HUES6 (cell line): ENCODE measurements at regions not wholly inside any gene's neighbourhood (a gene's known extent, or its start where the extent isn't known, plus 50 kb on each side); places are given as distances from the start of the nearest gene placed in this dataset.

Source experiments
- H3K27ac ChIP-seq: 2 replicates; pipeline ENCODE4 v1.7.0; 2013; ENCODE audit warnings: low read depth, mild to moderate bottlenecking, low read length, inconsistent platforms
- H3K27me3 ChIP-seq: 2 replicates; pipeline ENCODE4 v1.6.1; 2013; ENCODE audit warnings: low read length; ENCODE audit not compliant: control insufficient read depth, insufficient read depth
- H3K36me3 ChIP-seq: 2 replicates; pipeline ENCODE4 v1.6.1; 2013; ENCODE audit warnings: low read length; ENCODE audit not compliant: control insufficient read depth, insufficient read depth
- H3K4me1 ChIP-seq: 2 replicates; pipeline ENCODE4 v1.6.1; 2013; ENCODE audit warnings: low read length; ENCODE audit not compliant: control insufficient read depth, insufficient read depth
- H3K4me3 ChIP-seq: 2 replicates; pipeline ENCODE4 v1.5.1; 2013; ENCODE audit warnings: low read depth, low read length
- H3K9ac ChIP-seq: one replicate; pipeline ENCODE4 v1.6.1; 2013; ENCODE audit warnings: mild to moderate bottlenecking, low read length
- H3K9me3 ChIP-seq: 2 replicates; pipeline ENCODE4 v1.6.1; 2013; ENCODE audit warnings: low read depth, low read length; ENCODE audit not compliant: control insufficient read depth, insufficient read depth

DNA sequence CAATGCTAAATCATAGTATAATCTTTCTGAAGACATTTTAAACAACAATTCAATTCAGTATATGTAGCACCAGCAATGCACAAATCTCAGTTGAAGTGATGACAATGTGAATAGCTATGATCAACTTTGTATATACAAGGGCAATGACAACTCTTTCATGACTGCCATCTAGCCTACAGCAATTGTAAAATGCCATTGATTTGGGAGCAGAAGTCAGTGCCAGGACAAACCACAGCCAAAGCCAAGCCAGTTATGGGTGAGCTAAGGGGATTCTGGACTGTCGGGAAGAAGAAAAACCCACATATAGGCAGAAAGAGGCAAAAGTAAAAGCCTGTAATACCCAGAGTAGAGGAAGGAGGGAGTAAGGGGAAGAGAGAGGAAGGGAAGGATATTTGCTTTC, 238.6 kb downstream of the MID1IP1 start:
- H3K9me3 ChIP-seq, result no peaks in the 10 kb centered on the region
- no peak overlapping the region for H3K9ac ChIP-seq
- no peak overlapping the region for H3K4me3 ChIP-seq
- H3K27ac ChIP-seq, result no peak overlapping the region
- H3K27me3 ChIP-seq, result no peaks in the 10 kb centered on the region
- no peaks in the 10 kb centered on the region for H3K36me3 ChIP-seq
- no peaks in the 10 kb centered on the region for H3K4me1 ChIP-seq

DNA sequence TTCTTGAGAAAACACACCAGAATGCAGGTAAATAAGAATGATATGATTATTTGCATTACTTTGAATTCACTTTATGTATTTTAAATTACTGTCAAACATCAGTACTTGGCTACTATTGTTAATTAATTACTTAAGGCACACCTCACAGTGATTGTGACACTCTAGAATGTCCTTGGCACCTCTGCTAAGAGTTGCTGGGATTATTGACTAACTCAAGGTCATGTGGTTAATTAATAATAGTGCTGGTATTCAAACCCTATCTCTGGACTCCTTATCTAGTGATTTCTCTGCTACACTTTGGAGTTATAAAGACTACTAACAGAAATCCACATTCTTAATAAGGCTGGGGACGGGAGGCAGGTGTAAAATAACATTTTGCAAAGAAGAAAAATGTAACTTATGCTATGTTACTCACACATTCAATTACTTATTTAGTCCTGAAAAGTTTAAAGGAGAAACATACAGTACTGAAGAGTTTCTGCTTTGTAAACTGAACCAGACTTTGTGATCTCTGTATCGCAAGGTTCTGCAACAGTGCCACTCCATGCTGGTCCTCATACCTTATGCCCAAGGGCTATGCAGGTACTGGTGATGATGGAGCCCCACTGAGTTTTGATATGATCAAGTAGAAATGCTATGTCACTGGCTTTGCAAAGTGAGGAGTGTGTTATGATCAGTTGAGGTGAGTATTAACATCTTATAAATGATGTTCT, 242.7 kb downstream of the MID1IP1 start:
- Histone ChIP-seq H3K4me1 (no peaks in the 10 kb centered on the region), H3K9me3 (peaks cover 3% of the 10 kb centered on the region; the same call in 1 of the 2 replicates), H3K9ac (no peak overlapping the region), H3K27me3 (no peaks in the 10 kb centered on the region), H3K4me3 (no peak overlapping the region), H3K36me3 (no peaks in the 10 kb centered on the region), H3K27ac (no peak overlapping the region)

DNA sequence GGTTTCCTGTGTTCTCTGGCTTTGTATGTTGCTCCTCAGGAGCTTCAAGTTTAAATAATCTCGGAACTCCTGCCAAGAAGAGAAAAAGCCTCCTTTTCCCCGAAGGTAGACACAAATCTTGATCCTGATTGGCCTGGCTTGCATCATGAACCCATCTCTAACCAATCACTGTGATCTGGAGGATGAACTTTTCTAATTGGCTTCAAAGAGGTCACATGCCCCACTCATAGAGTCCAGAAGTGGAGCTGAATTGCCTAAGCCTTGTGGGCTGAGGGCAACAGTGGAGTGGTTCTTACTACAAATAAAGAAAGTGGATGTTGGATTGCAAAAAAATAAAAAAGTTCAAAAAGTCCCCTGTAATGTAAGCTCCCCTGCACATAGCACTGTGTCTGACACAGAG, 245.9 kb downstream of the MID1IP1 start:
- H3K36me3 ChIP-seq, result no peaks in the 10 kb centered on the region
- H3K9me3 ChIP-seq, result peaks cover 3% of the 10 kb centered on the region; the same call in 1 of the 2 replicates
- H3K4me1 ChIP-seq, result no peaks in the 10 kb centered on the region; the same call in 1 of the 2 replicates
- H3K27me3 ChIP-seq, result no peaks in the 10 kb centered on the region
- no peak overlapping the region for H3K4me3 ChIP-seq
- H3K9ac ChIP-seq, result no peak overlapping the region
- no peak overlapping the region for H3K27ac ChIP-seq

DNA sequence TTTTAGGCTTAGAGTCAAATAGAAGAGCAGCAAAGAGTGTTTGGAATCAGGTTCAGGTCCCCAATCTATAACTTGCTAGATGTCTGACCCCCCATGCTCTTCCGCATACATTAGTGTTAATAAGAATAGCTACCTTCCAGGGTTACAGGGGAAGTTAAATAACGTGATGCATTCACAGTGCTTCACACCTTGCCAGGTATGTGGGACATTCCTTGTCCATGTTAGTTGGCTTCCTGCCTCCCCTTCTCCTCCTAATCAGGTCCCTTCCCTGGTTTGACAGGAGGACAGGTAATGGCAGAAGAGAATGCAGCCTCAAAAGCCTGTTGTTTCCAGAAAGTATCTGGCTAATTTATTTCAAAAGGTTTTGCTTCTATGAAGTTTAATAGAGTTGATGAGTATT, 248.7 kb downstream of the MID1IP1 start:
- Histone ChIP-seq H3K9me3 (peaks cover 5% of the 10 kb centered on the region; the same call in 1 of the 2 replicates), H3K27me3 (no peaks in the 10 kb centered on the region; the same call in 1 of the 2 replicates), H3K4me3 (no peak overlapping the region), H3K27ac (no peak overlapping the region), H3K4me1 (no peaks in the 10 kb centered on the region; the same call in 1 of the 2 replicates), H3K36me3 (no peaks in the 10 kb centered on the region), H3K9ac (no peak overlapping the region)

DNA sequence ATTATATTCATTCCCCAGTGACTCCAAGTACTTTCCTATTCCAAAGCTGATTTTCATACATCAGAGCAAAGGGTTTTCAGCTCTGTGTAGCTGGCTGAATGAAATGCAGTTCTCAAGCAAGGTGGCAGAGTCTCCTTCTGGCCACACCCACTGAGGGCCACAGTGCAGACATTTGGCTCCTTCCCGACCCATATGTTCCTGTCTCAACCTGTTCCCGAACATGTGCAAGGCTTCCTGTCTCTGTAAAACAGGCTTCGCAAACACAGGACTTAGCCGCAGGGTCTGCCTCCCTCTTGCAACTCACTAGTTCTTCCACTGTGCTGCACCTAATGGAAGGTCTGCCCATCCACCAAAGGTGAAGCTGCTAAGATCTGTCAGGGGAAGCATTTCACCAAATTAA, 249.2 kb downstream of the MID1IP1 start:
- H3K36me3 ChIP-seq, result no peaks in the 10 kb centered on the region

DNA sequence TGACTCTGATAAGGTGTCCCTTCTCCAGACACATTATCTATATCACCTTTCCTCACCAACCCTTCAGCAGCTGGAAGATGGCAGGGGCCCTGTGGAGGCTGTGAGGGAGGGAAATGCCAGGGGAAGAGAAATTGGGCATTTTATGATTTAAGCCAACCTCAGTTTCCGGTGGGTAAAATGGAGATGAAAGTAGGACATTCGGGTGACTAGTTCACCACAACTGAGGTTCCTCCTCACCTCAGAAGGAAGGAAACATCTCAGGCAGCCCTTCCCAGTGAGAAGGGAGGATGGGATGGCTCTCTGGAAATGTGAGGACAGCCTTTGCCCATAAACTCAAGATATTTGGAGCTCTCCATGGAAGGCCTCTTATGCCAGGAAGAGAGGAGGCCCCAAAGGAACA, 251.5 kb downstream of the MID1IP1 start:
- no peaks in the 10 kb centered on the region; the same call in 1 of the 2 replicates for H3K4me1 ChIP-seq
- no peak overlapping the region for H3K27ac ChIP-seq
- no peak overlapping the region for H3K4me3 ChIP-seq
- H3K36me3 ChIP-seq, result no peaks in the 10 kb centered on the region
- no peaks in the 10 kb centered on the region; the same call in 1 of the 2 replicates for H3K27me3 ChIP-seq
- H3K9me3 ChIP-seq, result 0 out of 2 replicates have a peak, but pooled peaks cover 3% of the 10 kb centered on the region
- H3K9ac ChIP-seq, result no peak overlapping the region

More for the DNA sequence above, 249.2 kb downstream of the MID1IP1 start:
- H3K9me3 ChIP-seq, result 0 out of 2 replicates have a peak, but pooled peaks cover 3% of the 10 kb centered on the region
- H3K9ac ChIP-seq, result no peak overlapping the region
- no peaks in the 10 kb centered on the region; the same call in 1 of the 2 replicates for H3K27me3 ChIP-seq
- no peaks in the 10 kb centered on the region; the same call in 1 of the 2 replicates for H3K4me1 ChIP-seq
- no peak overlapping the region for H3K27ac ChIP-seq
- no peak overlapping the region for H3K4me3 ChIP-seq

DNA sequence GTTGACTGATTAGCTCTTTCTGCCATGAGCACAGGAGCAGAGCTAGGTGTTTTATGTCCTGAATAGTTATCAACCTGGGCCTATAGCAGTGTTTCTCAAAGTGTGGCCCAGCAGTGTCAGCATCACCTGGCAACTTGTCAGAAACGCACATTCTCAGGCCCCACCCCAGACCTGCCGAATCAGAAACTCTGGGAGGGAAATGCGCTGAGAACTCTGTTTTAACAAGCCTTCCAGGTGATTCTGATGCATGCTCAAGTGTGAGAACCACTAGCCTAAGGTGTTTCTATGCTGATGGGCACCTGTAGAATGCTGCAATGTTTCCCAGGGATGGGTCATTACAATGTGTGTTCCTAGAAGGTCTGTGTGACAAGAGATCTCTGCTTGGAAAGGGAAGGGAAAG, 257.5 kb downstream of the MID1IP1 start:
- no peak overlapping the region for H3K9ac ChIP-seq
- H3K4me3 ChIP-seq, result no peak overlapping the region
- H3K27me3 ChIP-seq, result no peaks in the 10 kb centered on the region; the same call in 1 of the 2 replicates
- H3K9me3 ChIP-seq, result peaks cover 17% of the 10 kb centered on the region; the same call in 1 of the 2 replicates
- H3K4me1 ChIP-seq, result no peaks in the 10 kb centered on the region
- H3K27ac ChIP-seq, result no peak overlapping the region
- H3K36me3 ChIP-seq, result no peaks in the 10 kb centered on the region

DNA sequence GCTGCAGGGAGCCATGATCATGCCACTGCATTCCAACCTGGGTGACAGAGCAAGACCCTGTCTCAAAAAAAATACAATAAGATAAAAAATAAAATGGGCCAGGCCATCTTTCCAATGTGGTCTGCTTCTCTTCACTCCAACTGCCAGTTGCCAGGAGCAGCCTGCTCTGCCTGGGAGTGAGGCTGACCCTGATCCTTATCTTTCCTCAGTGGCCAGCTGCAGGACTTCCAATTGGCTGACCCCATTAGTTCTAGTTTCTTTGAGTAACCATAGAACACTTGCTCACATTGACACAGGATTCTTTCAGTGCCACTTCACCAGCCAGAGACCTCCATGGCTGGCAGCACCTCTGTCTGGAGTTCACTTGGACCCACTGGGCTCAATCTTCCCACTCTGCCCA, 258.6 kb downstream of the MID1IP1 start:
- H3K27ac ChIP-seq, result no peak overlapping the region
- H3K9ac ChIP-seq, result no peak overlapping the region

DNA sequence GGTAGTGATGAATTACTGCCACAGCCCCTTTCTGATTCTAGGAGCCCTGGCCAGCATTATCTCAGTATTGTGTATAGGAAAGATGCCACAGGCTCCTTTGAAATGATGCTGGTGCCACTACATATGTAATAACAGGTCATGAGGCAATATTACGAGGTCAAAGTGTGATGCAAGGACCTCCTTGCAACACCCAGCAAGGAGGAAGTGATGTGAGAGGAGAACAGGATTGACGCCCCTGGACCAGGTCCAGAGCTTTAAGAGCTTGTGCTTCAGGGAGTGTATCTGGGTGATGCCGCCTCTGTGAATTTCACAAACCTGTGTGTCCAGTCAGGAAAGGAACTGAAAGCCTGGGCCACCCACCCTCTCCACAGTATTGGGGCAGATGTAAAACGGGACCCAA, 261.8 kb downstream of the MID1IP1 start:
- Histone ChIP-seq H3K9me3 (peaks cover 17% of the 10 kb centered on the region; the same call in 1 of the 2 replicates), H3K36me3 (no peaks in the 10 kb centered on the region), H3K9ac (no peak overlapping the region), H3K4me1 (peaks cover 22% of the 10 kb centered on the region), H3K4me3 (no peak overlapping the region), H3K27me3 (no peaks in the 10 kb centered on the region), H3K27ac (no peak overlapping the region)

More for the DNA sequence above, 258.6 kb downstream of the MID1IP1 start:
- Histone ChIP-seq H3K36me3 (no peaks in the 10 kb centered on the region), H3K9me3 (peaks cover 17% of the 10 kb centered on the region; the same call in 1 of the 2 replicates), H3K27me3 (no peaks in the 10 kb centered on the region), H3K4me3 (no peak overlapping the region), H3K4me1 (peaks cover 2% of the 10 kb centered on the region)

DNA sequence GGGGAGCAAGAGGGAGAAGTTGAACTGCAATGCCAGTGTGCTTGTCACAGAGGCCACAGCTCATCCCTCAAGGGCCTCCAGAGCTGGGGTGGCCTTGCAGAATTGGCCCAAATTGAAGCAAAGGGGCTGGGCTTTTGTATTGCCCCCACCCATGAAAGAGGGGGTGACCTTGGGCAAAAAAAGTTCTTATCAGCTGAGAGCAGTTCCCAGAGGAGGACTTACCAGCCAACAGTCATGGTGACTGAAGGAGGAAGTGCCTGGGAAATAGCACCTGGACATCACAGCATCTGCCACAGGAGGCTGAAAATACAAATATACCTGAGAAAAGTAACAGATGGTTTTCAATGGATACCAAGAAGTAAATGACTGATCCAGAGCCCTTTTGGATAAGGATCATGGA, 262.4 kb downstream of the MID1IP1 start:
- no peak overlapping the region for H3K4me3 ChIP-seq
- peaks cover 18% of the 10 kb centered on the region; the same call in 1 of the 2 replicates for H3K9me3 ChIP-seq
- no peak overlapping the region for H3K9ac ChIP-seq
- peaks cover 22% of the 10 kb centered on the region for H3K4me1 ChIP-seq
- H3K27ac ChIP-seq, result no peak overlapping the region
- no peaks in the 10 kb centered on the region for H3K27me3 ChIP-seq
- H3K36me3 ChIP-seq, result no peaks in the 10 kb centered on the region

DNA sequence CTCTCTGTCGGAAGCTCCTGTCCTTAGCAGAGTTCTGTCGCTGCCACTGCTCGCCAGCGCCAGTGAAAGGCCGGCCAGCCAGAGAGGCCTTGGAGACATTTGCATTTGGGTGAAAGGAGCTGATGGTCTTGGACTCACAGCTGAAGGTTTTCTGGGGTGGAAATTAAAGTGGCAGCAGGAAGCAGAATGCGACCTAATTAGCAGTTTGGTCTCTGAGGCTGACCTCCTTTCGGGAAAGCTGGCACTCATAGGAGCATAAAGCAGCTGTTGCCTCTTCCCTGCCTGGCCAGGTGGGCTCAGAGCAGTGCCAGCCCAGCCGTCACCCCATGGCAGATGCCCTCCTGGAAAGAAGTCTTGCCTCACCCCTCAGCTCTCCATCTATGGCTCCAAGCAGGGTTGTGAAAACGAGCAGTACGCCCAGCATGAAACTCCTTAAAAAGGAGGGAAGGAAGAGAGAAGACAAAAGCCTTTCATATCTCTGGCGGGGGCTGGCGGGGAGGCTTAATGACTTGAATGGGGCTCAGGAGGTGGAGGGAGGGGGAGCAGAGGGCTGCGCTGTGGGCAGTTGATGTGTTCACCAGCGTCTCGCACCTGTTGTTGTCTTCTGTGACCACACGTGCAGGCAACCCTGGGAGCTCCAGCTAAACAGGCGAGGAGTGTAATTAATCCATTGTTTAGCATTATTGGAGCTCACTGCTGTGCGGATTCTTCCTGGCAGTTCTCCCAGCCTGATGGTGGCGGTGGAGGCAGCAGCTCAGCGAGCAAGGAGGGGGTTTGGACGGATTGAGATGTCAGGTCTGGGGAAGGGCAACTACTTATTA, 264.0 kb downstream of the MID1IP1 start:
- Histone ChIP-seq H3K9me3 (peaks cover 17% of the 10 kb centered on the region; the same call in 1 of the 2 replicates), H3K4me3 (peak overlapping the region; percentile 29; the same call in 1 of the 2 replicates), H3K27me3 (no peaks in the 10 kb centered on the region), H3K9ac (peak overlapping the region; percentile 53), H3K27ac (peak overlapping the region; percentile 51), H3K4me1 (peaks cover 22% of the 10 kb centered on the region), H3K36me3 (no peaks in the 10 kb centered on the region)
